Right forelimb (tissue), 1 donor: ENCODE measurements at regions not wholly inside any gene's neighbourhood (a gene's known extent, or its start where the extent isn't known, plus 50 kb on each side); places are given as distances from the start of the nearest gene placed in this dataset.
"Not testable (repeated sequence)": the region's sequence is repeated elsewhere in the genome, so short reads cannot be mapped to it uniquely, and the experiment has no call there.

Experiments used
- DNase-seq: peaks from one replicate; pipeline ENCODE4 v3.0.0-alpha.2; 2018

DNA sequence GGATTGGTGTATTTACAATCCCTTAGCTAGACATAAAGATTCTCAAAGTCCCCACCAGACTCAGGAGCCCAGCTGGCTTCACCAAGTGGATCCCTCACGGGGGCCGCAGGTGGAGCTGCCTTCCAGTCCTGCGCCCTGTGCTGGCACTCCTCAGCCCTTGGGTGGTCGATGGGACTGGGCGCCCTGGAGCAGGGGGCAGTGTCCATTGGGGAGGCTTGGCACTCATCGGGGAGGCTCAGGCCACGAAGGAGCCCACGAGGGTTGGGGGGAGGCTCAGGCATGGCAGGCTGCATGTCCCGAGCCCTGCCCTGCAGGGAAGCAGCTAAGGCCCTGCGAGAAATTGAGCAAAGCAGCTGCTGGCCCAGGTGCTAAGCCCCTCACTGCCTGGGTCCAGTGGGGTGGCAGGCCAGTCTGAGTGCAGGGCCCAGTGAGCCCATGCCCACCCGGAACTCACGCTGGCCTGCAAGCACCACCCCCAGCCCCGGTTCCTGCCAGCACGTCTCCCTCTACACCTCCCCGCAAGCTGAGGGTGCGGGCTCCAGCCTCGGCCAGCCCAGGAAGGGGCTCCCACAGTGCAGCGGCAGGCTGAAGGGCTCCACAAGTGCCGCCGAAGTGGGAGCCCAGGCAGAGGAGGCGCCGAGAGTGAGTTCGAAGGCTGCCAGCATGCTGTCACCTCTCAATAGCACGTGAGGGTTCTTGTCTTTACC is 198.5 kb downstream of the ADRA2C start:
- DNase-seq, result not testable (repeated sequence)

DNA sequence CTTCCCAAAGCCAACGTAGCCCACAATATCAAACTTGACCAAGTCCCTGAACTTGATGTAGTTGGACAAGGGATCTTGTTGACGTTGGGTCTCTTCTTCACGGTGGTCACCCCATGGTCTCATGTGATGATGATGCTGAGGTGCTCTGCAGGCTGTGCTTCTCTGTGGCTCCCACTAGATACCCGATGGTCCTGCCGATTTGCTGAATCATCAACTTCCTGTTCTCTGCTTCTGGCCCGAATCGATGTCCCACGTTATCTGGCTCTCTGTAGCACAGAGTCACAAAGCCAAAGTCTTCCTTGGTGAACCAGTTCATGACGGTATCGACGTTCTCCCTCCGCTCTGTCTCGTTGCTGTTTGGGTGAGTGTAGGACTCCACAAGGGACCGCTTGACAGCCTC is 201.0 kb downstream of the ADRA2C start:
- DNase-seq, result not testable (repeated sequence)

DNA sequence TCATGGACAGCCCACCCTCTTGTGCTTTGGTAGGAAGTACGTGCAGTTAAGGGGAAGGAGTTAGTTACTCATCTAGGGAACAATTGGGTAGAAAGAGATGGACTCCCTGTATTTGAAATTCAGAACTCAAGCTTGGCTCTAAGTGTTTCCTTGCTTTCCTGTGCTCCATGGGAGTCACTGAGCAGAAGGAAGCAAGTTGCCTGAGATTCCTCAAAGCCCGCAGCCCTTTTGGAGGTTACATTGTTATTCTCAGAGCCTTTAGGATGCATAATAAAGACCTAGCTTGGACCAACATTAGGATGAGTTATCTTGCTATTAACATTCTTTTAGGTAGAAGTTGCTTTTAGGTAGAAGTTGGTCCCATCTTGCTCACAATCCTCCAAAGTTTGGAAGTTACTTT is 206.4 kb downstream of the ADRA2C start:
- not testable (repeated sequence) for DNase-seq

DNA sequence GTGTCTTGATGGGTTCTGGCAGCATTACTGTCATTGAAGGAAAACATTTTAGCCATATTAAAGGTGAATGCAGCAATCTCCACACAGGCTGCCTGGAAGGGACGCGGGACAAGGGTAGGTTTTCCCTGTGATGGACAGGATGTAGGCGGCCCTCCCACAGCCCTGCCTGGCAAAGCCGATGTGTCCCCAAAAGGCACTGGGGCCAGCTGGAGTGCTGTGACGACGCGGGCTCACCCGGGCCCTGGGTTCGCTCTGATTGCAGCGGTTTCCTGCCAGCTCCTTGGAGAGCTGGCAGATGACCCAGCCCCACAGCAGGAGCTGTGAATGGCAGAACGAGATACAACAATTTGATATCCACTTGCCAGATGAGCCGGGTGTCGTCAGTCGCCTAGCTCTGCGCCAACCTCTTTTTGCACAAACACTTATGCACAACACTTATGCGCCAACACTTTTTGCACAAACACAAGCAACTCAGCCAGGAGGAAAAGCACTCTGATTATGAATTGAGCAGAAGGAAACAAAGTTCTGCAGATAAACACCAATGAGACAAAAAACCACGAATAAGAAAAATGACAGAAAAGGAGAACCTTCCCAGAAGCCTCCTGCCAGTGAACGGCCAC is 207.5 kb downstream of the ADRA2C start:
- not testable (repeated sequence) for DNase-seq

DNA sequence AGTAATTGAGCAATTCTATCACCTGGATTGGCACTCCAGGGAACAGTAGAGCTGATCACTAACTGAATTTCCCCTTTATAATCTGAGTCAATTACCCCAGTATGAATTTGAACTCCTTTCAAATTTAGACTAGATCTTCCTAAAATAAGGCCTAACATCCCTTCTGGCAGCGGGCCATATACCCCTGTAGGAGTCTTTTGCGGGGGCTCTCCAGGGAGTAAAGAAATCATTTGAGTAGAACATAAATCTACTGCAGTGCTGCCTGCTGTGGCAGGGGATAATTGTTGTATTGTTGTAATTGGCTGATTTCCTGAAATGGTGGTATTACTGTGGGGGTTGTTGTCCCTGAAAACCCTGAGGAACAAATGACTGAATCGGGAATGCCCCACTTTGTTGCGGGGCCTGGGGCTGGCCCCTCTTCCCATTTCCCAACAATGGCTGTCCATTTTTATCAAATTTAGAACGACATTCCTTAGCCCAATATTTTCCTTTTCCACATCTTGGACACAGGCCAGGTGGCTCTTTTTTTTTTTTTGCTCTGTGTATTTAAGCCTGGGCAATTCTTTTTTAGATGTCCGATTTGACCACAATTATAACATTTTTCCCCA is 217.4 kb downstream of the ADRA2C start:
- DNase-seq, result not testable (repeated sequence)

DNA sequence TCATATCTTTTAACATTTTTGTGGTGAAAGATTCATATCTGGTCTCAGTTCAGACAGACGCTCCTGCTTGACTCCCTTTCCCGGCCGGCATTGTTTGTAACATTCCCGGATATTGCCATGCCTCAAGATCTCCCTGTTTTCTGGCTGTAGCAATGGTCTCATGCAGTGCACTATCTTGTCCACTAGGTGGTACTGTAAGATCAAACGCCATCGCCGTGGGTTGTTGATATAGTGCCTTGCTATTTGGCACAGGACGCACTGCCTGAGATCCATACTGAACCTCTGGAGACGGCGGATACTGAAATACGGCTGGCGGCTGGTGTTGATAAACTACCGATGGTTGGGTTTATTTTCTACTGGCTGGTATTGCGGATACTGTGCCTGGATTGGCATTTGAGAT is 218.6 kb downstream of the ADRA2C start:
- not testable (repeated sequence) for DNase-seq

DNA sequence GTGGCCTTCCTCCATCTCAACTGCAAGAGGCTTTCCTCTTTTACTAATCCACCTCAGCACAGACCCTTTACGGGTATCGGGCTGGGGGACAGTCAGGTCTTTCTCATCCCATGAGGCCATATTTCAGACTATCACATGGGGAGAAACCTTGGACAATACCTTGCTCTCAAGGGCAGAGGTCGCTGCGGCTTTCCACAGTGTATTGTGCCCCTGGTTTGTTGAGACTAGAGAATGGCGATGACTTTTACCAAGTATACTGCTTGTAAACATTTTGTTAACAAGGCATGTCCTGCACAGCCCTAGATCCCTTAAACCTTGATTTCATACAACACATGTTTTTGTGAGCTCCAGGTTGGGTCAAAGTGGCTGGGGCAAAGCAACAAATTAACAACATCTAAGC is 220.2 kb downstream of the ADRA2C start:
- not testable (repeated sequence) for DNase-seq

DNA sequence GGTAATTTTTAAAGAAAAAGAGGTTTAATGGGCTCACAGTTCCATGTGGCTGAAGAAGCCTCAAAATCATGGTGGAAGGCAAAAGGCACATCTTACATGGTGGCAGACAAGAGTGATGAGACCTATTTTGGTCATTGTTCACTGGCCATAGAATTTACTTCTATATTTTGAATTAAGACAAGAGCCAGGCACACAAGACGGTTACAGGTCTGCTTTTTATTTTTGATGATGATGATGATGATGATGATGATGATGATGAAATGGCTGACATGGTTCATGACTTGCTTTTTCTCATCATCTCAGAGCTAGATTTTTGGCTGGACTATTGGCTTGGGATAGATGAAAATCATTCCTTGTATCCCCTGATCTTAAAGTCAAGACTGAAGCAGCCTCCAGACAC is 229.3 kb downstream of the OTOP1 start:
- DNase-seq, result not testable (repeated sequence)

DNA sequence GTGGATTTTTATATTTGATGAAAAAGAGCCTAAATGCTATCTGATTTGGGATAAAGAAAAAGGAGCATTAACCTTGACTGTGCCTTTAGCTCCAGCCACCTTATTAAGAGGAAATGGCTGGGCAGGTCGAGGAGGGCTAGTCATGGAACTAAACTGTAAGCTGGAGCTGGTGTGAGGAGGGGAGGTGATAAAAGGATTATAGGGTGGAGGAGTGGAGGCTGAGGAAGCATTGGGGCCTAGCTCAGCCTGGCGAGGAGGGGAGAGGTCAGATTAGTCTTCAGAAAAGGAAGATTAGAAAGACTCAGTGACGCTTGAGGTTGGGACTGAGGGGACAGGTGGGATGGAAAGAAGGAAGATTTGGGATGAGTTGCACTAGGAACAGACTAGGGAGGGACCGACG is 222.7 kb downstream of the OTOP1 start:
- not testable (repeated sequence) for DNase-seq

DNA sequence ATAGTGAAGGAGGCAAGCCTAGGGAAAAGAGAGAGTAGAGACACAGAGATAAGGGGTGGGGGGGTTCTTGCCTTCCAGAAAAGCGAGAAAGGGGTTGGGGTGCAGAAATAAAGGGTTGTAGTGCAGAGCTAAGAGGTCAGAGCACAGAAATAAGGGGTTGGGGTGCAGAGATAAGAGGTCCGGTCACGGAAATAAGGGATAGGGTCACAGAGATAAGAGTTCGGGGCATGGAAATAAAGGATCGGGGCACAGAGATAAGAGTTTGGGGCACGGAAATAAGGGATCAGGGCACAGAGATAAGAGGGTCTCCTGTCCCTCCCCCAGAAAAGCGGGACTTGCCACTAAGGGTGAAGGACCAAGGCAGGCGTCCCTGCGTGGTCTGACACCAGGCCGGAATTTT is 222.0 kb downstream of the OTOP1 start:
- not testable (repeated sequence) for DNase-seq

DNA sequence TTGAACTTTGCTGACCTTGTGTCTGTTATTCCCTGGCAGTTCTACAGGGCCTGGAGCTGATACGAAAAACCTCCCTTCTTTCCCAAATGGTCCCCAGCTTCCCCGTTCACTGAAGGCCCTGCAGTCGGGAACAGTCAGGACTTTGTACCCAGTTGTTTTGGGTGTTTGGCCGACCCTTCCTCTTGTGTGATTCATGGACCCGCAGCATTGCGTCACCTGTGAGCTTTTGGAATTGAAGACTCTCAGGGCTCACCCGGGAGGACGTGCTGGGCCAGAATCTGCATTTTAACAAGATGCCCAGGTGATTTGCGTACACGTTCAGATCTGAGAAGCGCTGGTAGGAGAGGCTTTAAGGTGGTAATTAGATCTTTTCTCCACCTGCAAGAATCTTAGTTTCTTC is 220.4 kb downstream of the OTOP1 start:
- DNase-seq, result not testable (repeated sequence)

DNA sequence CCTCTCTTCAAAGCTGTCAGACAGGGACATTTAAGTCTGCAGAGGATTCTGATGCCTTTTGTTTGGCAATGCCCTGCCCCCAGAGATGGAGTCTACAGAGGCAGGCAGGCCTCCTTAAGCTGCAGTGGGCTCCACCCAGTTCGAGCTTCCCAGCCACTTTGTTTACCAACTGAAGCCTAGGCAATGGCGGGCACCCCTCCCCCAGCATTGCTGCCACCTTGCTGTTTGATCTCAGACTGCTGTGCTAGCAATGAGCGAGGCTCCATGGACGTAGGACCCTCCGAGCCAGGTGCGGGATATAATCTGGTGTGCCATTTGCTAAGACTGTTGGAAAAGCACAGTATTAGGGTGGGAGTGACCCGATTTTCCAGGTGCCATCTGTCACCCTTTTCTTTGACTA is 207.7 kb downstream of the OTOP1 start:
- not testable (repeated sequence) for DNase-seq

DNA sequence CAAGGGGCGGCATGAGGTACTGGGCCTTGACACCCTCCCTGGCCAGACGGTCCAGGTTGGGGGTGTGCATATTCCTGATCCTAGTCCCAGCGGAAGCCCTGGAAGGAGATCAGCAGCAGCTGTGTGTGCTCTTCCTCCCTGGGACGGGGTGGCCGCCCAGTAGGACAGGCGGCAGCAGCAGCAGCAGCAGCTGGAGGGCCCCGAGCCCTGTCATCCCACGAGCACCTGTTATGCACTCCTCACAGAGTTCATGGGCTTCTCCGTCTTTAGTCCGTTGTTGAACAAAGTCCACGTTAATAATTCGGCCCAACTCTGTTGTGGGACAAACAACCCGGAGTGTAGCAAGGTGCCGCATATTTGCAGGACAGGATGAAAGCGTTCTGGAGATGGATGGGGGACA is 205.6 kb downstream of the OTOP1 start:
- DNase-seq, result not testable (repeated sequence)

DNA sequence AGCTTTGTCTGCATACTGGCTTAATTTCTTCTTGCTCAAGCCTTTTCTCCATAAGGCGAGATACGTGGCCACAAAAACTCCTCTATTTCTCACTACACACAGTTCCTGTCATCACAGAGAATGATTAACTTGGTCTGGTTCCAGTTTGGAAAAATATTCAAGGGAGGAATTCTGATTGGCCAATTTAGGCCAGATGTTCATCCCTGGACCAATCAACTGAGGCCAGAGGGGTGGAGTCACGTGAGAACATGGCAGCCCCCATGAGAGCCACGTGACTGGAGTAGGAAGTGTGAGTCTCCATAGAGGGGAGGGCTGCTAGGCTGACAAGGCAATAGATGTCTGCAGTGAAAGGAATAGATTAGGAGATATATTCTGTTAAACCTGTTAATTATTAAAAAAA is 200.0 kb downstream of the OTOP1 start:
- not testable (repeated sequence) for DNase-seq

DNA sequence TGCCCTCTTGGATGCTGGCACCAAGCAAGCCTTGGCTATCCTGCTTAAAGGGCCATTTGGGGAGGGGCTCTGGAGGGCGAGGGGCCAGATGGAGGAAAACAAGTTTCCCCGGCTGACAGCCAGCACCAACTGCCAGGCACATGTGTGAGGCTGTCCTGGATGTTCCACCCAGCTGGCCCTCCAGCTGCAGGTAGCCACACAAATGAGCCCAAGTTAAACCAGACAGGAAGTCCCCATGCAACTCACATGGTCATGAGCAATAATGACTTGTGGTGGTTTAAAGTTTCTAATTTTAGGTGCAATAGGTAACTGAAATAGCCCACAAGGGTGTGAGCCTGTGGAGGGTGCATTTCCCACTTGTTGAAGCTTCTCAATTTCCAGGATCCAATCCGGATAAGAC is 198.0 kb downstream of the OTOP1 start:
- DNase-seq, result not testable (repeated sequence)

DNA sequence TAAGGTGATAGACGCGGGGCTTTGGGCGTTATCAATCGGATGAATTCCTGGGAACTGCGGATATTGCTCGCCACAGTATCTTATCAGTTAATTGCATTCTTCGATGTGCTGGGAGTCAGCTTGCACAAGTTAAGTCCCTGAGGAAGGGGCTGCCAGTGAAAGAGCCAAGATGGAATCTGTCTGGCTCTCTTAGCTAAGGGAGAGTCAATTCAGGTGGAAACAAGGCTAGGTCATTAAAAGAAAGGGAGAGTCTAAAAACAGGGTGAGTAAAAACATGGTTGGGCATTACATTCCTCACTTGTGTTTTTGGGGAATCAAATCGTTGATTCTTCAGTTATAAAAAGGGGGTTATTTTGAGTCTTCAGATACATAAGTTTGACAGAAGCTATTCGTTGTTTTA is 196.2 kb downstream of the OTOP1 start:
- DNase-seq, result not testable (repeated sequence)

DNA sequence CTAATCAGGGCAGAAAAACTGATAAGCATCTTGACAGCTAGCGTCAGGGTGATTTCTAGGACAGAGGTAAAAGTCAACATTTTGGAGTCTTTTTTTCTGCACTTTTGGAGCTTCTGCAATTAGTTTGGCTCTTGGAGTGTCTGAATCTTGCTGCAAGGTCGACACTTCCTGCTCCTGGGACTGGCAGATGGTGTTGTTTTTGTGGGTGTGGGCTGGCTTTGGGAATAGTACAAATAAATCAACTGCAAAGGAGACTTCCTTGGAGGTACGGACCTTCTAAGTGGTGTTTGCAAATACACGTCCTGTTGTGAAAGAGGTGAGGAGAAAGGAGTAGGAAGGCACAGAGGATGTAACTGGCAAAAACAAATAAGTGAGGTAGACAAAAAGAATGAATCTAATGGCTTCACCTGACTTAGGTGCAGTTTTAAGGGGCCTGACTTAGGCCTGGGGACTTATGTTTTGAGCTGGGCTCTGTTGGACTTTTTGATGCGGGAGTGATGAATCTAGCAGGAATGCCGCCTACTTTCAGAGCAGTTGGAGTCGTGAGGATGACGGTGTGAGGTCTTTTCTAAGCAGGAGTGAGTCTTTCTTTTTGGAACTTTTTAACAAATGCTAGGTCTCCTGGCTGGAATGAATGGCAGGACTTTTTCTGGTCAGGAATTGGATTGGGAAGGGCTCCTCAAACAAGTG is 195.1 kb downstream of the OTOP1 start:
- not testable (repeated sequence) for DNase-seq

DNA sequence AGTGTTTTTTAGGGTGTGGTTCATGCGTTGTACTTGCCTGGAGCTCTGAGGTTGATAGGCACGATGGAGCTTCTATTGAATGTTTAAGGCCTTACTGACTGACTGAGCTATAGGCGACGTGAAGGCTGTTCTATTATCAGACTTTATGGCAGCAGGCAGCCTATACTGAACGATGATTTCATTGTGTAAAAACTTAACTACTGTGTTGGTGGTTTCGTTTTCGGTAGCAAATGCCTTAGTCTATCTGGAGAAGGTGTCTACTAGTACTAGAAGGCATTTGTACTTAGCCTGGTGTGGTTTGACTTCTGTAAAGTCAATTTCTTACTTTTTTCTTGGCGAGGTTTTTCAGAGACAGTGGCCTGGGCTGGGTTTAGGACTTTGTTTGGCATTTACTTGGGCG is 194.4 kb downstream of the OTOP1 start:
- not testable (repeated sequence) for DNase-seq

DNA sequence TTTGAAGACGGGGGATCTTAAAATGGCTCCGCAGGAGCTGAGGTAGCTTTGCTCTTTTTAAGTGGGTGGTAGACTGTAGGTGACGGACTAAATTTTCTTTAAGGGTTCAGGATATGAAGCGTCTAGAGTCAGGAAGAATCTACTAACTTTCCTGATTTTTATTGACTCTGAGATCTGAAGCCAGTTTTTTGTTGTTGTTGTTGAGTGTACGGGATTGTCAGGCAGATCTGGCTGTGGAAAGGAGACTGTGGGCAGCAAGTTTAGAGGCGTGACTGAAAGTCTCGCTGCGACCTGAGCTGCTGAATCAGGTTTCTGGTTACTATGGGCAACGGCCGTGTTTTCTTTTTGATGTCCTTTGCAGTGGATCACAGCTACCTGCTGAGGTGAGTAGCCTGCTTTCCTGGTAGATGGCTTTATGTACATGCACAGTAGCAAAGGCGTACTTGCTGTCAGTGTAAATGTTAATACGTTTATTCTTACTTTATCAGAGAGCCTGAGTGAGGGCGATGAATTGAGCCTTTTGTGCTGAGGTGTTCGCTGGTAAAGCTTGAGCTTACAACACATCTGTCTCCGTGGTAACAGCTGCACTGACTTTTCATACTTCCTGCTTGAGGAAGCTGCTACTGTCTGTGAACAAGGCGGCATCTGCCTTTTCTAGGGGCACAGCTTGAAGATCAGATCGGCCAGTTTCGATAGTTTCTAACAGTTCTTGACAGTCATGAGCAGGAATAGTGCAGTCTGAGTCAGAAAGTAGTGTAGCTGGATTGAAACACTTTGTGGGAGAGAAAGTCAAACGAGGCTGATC is 193.7 kb downstream of the OTOP1 start:
- DNase-seq, result not testable (repeated sequence)

DNA sequence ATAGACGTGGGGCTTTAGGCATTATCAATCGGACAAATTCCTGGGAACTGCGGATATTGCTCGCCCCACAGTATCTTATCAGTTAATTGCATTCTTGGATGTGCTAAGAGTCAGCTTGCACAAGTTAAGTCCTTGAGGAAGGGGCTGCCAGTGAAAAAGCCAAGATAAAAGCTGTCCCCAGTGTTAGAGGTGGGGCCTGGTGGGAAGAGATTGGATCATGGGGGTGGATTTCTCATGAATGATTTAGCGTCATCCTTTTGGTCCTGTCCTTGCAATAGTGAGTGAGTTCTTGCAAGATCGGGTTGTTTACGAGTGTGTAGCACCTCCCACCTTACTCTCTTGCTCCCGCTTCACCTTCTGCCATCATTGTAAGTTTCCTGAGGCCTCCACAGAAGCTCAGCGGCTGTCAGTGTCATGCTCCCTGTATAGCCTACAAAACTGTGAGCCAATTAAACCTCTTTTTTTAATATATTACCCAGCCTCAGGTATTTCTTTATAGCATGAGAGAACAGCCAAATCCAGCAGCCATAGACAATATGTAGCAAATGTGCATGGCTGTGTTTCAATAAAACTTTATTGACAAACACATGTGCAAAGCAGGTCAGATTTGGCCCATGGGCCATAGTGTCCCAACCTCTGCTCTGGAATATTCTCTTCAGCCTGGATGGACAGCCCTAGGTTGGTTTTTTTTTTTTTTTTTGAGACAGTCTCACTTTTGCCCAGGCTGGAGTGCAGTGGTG is 189.2 kb downstream of the OTOP1 start:
- DNase-seq, result not testable (repeated sequence)

DNA sequence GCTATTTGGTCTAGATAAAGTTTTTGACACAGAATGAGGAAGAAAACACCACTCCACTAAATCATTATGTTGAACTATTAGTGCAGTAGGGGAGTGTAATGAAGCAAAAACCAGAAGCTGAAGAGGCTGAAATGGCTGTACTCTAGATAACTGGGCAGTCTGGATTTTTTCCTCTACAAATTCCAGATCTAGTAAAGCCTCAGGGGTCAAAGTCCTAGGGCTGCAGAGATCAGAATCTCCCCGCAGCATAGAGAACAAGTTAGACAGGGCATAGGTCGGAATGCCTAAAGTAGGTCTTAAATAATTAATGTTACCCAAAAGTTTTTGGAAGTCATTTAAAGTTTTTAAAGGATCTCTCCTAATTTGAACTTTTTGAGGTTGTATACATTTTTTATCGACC is 180.9 kb downstream of the OTOP1 start:
- DNase-seq, result not testable (repeated sequence)

DNA sequence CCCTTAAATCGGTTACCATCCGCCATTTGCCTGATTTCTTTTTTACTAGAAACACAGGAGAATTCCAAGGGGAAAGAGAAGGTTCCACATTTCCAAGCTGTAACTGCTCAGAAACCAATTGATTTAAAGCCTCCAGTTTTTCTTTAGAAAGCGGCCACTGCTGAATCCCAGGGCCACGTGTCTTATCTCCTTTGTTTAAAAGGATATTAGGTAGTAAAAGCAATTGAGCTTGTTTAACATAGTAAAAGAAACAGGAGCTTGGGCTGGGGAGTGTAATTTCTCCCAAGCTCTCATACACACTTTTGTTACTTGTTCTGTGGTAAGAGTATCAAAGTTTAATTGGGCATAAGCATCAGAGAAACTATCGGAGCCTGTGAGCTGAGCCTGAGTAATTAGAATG is 180.0 kb downstream of the OTOP1 start:
- DNase-seq, result not testable (repeated sequence)
